Adrenal gland (tissue), 9 donors: ENCODE measurements at regions not wholly inside any gene's neighbourhood (a gene's known extent, or its start where the extent isn't known, plus 50 kb on each side); places are given as distances from the start of the nearest gene placed in this dataset.
"Not testable (repeated sequence)": the region's sequence is repeated elsewhere in the genome, so short reads cannot be mapped to it uniquely, and the experiment has no call there.

Experiments used
- DNase-seq, 7 donors: peaks; one replicate each; pipeline ENCODE4 v3.0.0-alpha.2; 2019 to 2020
- H3K27ac ChIP-seq, 5 donors: fragments of 200-600 bp; sonication (generic) in 4 of 5; 1 replicate in 3 of 5; 2 replicates in 2 of 5; pipeline versions ENCODE4 v1.5.1 to v1.8.0; 2016 to 2020; ENCODE audit warnings: mild to moderate bottlenecking in 1 of 5
- H3K27me3 ChIP-seq: fragments of 200-600 bp; 2 replicates; pipeline ENCODE4 v1.8.0; 2021
- H3K36me3 ChIP-seq, 2 donors: fragments of 200-600 bp; replicated peaks in 1 of 2; 1 replicate in 1 of 2; 2 replicates in 1 of 2; pipeline versions ENCODE4 v1.5.1 to v1.8.0; 2018 to 2022
- H3K4me1 ChIP-seq, 2 donors: fragments of 200-600 bp; replicated peaks in 1 of 2; 1 replicate in 1 of 2; 2 replicates in 1 of 2; pipeline versions ENCODE4 v1.5.1 to v1.8.0; 2018 to 2021
- H3K4me3 ChIP-seq, 4 donors: fragments of 200-600 bp; sonication (generic) in 3 of 4; one replicate each; pipeline ENCODE4 v1.5.1; 2016 to 2018
- H3K9me3 ChIP-seq, 3 donors: fragments of 200-600 bp; sonication (generic) in 1 of 3; replicated peaks in 1 of 3; 1 replicate in 2 of 3; 2 replicates in 1 of 3; pipeline versions ENCODE4 v1.5.1 to v1.8.0; 2016 to 2021
- CTCF ChIP-seq, 6 experiments: fragments of 450-650 bp in 4 of 6; fragments of 200-600 bp in 2 of 6; sonication (generic) in 1 of 6; IDR thresholded peaks; 1 replicate in 5 of 6; 2 replicates in 1 of 6; pipeline versions ENCODE4 v1.5.1 to v1.8.0; 2016 to 2021; ENCODE audit warnings: antibody characterized with exemption in 6 of 6, mild to moderate bottlenecking in 2 of 6, moderate library complexity in 1 of 6
- POLR2A ChIP-seq, 2 donors: fragments of 450-650 bp; IDR thresholded peaks; one replicate each; pipeline ENCODE4 v1.6.1; 2017; ENCODE audit warnings: antibody characterized with exemption in 2 of 2, mild to moderate bottlenecking in 2 of 2, moderate library complexity in 1 of 2
- WGBS, 4 donors: extraction: QIAGEN DNeasy Blood & Tissue Kit in 2 of 4; methylation state at CpG; one replicate each; pipeline versions ENCODE4 v1.1.5 to v1.1.7; 2013 to 2017; 5-methylcytosine and 5-hydroxymethylcytosine counted together
- intact Hi-C, 2 donors: fragments of 100-400 bp; cut with DNase I; formaldehyde crosslinking; loops; one replicate each; pipeline versions ENCODE4 v1.14.1 to v1.15.0; 2022 to 2023
- donor health status: healthy with polysubstance abuse.
- donor health status: Bipolar disorder and iron deficiency.
- donor health status: DM: yes; HTN: yes; CAD: no.
- donor health status: DM: no; HTN: no; CAD: no.
- donor health status: DM: no; HTN: no; CAD: no.

- intact Hi-C loops, result no loop called here
- H3K4me3 ChIP-seq, result no peak overlapping the region
- no peaks in the 10 kb centered on the region for H3K4me1 ChIP-seq
- no peak for DNase-seq
- WGBS, 4 donors, result 69 to 83% (median 79%) methylated on average over 2 of the region's 2 CpGs
- no peaks in the 10 kb centered on the region for H3K27me3 ChIP-seq
- no peaks in the 10 kb centered on the region for H3K9me3 ChIP-seq
- H3K27ac ChIP-seq, result no peak overlapping the region
- H3K36me3 ChIP-seq, result no peaks in the 10 kb centered on the region
- TF ChIP-seq CTCF (IDR thresholded peaks at IDR 0.05) (no peak), POLR2A (IDR thresholded peaks at IDR 0.05) (no peak)
Measured at GRCh38 chr6:76584121-76584520, 511.7 kb upstream of the IMPG1 start.

DNA sequence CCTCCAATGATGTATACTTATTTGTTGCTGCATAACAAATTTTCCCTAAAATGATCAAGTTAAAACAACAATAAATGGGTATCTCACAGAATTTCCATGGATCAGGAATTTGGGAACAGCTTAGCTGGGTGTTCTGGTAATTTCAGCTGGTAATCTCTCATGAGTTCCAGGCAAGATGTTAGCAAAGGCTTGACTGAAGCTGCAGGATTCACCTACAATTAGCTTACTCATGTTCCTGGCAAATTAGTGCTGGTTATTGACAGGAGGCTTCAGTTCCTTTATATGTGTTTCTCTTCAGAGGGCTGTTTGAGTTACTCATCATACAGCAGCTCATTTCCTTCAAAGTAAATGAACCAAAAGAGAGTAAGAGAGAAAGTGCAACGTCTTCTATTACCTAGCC lies 506.3 kb upstream of the IMPG1 start:
- intact Hi-C loops, result no loop called here

GRCh38 chr6:76574746-76575145 lies 502.3 kb upstream of the IMPG1 start:
- H3K4me3 ChIP-seq, result no peak overlapping the region
- intact Hi-C loops, result no loop called here
- no peaks in the 10 kb centered on the region for H3K4me1 ChIP-seq
- no peak for TF ChIP-seq CTCF (IDR thresholded peaks at IDR 0.05)
- no peak for TF ChIP-seq POLR2A (IDR thresholded peaks at IDR 0.05)
- no peak overlapping the region for H3K27ac ChIP-seq
- H3K36me3 ChIP-seq, result no peaks in the 10 kb centered on the region
- no peak for DNase-seq
- H3K27me3 ChIP-seq, result no peaks in the 10 kb centered on the region
- H3K9me3 ChIP-seq, result no peaks in the 10 kb centered on the region
- 10 to 23% (median 19%) methylated on average over 4 of the region's 4 CpGs for WGBS, 4 donors

More for the DNA sequence above, 506.3 kb upstream of the IMPG1 start:
- H3K36me3 ChIP-seq, result no peaks in the 10 kb centered on the region
- H3K27ac ChIP-seq, result no peak overlapping the region
- TF ChIP-seq CTCF (IDR thresholded peaks at IDR 0.05), result no peak
- TF ChIP-seq POLR2A (IDR thresholded peaks at IDR 0.05), result no peak
- H3K9me3 ChIP-seq, result no peaks in the 10 kb centered on the region
- 23 to 40% (median 29%) methylated on average over 1 of the region's 1 CpG for WGBS, 4 donors
- H3K4me1 ChIP-seq, result no peaks in the 10 kb centered on the region
- H3K27me3 ChIP-seq, result no peaks in the 10 kb centered on the region
- DNase-seq, result no peak
- no peak overlapping the region for H3K4me3 ChIP-seq

DNA sequence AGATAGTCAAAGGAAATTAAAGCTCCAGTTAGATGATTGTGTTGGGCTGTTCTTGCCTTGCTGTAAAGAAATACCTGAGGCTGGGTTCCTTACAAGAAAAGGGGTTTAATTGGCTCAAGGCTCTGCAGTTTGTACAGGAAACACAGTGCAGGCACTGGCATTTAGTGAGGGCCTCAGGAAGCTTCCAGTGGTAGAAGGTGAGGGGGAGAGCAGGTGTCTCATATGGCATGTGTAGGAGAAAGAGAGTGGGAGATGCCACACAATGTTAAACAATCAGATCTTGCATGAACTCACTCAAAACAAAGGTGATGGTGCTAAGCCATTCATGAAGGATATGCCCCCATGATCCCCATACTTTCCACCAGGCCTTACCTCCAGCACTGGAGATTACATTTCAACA lies 493.5 kb upstream of the IMPG1 start:
- Histone ChIP-seq H3K27me3 (no peaks in the 10 kb centered on the region), H3K9me3 (no peaks in the 10 kb centered on the region), H3K36me3 (no peaks in the 10 kb centered on the region), H3K4me1 (no peaks in the 10 kb centered on the region), H3K4me3 (no peak overlapping the region), H3K27ac (no peak overlapping the region)
- no peak for DNase-seq
- no peak for TF ChIP-seq CTCF (IDR thresholded peaks at IDR 0.05)
- no peak for TF ChIP-seq POLR2A (IDR thresholded peaks at IDR 0.05)
- intact Hi-C loops, result no loop called here

GRCh38 chr6:76562371-76562770 lies 489.9 kb upstream of the IMPG1 start:
- H3K4me1 ChIP-seq, H3K4me3 ChIP-seq, H3K27ac ChIP-seq, H3K36me3 ChIP-seq, H3K9me3 ChIP-seq, DNase-seq, intact Hi-C loops, H3K27me3 ChIP-seq: not testable (repeated sequence)
- 55 to 63% (median 61%) methylated on average over 4 of the region's 4 CpGs for WGBS, 4 donors

DNA sequence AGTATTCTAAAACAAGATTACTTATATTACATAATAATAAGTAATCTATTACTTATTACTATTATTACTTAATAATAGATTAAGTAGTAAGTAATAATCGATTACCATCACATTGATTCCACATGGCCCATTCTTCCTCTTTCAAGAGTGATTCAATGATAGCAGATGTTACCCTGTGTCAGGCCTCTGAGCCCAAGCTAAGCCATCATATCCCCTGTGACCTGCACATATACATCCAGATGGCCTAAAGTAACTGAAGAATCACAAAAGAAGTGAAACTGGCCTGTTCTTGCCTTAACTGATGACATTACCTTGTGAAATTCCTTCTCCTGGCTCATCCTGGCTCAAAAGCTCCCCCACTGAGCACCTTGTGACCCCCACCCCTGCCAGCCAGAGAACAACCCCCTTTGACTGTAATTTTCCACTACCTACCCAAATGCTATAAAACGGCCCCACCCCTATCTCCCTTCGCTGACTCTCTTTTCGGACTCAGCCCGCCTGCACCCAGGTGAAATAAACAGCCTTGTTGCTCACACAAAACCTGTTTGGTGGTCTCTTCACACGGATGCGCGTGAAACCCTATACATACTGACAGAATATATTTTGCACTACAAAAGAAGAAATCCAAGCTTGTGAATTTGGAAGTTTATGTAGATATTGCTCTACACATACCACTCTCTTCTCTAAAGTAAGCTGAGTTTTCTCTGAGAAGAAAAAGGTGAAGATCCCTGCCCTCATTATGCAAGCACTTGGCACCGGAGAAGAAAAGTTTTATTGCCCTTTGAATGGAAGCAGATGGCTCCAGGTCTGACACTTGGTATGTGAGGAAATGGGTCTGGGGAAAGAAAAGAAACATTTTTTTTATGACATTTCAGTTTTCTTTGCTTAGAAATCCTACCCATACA lies 488.6 kb upstream of the IMPG1 start:
- H3K27ac ChIP-seq, H3K36me3 ChIP-seq, H3K4me3 ChIP-seq, H3K27me3 ChIP-seq, H3K4me1 ChIP-seq, intact Hi-C loops, H3K9me3 ChIP-seq, DNase-seq: not testable (repeated sequence)
- WGBS, 4 donors, result 39 to 56% (median 50%) methylated on average over 9 of the region's 9 CpGs
